BLaER1 (cell line): ENCODE measurements at regions not wholly inside any gene's neighbourhood (a gene's known extent, or its start where the extent isn't known, plus 50 kb on each side); places are given as distances from the start of the nearest gene placed in this dataset.
"Not testable (repeated sequence)": the region's sequence is repeated elsewhere in the genome, so short reads cannot be mapped to it uniquely, and the experiment has no call there.

Experiments
- H3K27ac ChIP-seq: shearing (Covaris generic); formaldehyde crosslinking; 2 replicates; pipeline ENCODE4 v1.8.1; 2022
- H3K27me3 ChIP-seq: shearing (Covaris generic); formaldehyde crosslinking; 2 replicates; pipeline ENCODE4 v1.8.1; 2022
- H3K36me3 ChIP-seq: shearing (Covaris generic); formaldehyde crosslinking; 2 replicates; pipeline ENCODE4 v1.8.1; 2022
- H3K4me1 ChIP-seq: shearing (Covaris generic); formaldehyde crosslinking; 2 replicates; pipeline ENCODE4 v1.8.1; 2022
- H3K4me2 ChIP-seq: shearing (Covaris generic); formaldehyde crosslinking; 2 replicates; pipeline ENCODE4 v1.8.1; 2022
- H3K4me3 ChIP-seq: shearing (Covaris generic); formaldehyde crosslinking; 2 replicates; pipeline ENCODE4 v1.8.1; 2022
- H3K9ac ChIP-seq: shearing (Covaris generic); formaldehyde crosslinking; 2 replicates; pipeline ENCODE4 v1.8.1; 2022
- H3K9me3 ChIP-seq: shearing (Covaris generic); formaldehyde crosslinking; 2 replicates; pipeline ENCODE4 v1.8.1; 2022
- H4K20me1 ChIP-seq: shearing (Covaris generic); formaldehyde crosslinking; 2 replicates; pipeline ENCODE4 v1.8.1; 2022
- Cebpa-rat ChIP-seq: shearing (Covaris generic); IDR thresholded peaks from 2 replicates; pipeline ENCODE4 v1.8.1; 2022

DNA sequence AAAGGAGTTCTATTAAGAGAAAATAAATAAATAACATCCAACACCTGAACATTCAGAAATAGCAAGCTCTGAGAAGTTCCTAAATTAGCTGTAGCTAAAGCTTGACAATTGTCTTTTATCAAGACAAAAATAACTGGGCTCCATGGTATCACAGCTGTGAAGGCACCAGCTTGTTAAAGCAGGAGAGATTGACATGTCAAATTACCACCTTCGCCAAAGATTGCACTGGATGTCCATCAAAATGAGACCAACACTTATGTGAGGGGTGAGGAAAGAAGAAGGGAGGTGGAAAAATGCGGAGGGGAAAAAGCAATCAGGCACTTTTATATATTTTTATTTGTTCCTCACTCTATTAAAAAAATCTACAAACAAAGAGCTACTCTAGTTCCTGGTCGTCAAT is 1827.5 kb upstream of the RAG2 start:
- no peaks in the 10 kb centered on the region for H3K4me1 ChIP-seq
- no peaks in the 10 kb centered on the region for H3K9me3 ChIP-seq
- no peaks in the 10 kb centered on the region for H3K36me3 ChIP-seq
- H3K9ac ChIP-seq: no peak overlapping the region
- H3K27me3 ChIP-seq: no peaks in the 10 kb centered on the region
- no peak overlapping the region for H3K4me2 ChIP-seq
- no peaks in the 10 kb centered on the region for H4K20me1 ChIP-seq
- TF ChIP-seq Cebpa-rat: no peak
- no peak overlapping the region for H3K27ac ChIP-seq
- no peak overlapping the region for H3K4me3 ChIP-seq

DNA sequence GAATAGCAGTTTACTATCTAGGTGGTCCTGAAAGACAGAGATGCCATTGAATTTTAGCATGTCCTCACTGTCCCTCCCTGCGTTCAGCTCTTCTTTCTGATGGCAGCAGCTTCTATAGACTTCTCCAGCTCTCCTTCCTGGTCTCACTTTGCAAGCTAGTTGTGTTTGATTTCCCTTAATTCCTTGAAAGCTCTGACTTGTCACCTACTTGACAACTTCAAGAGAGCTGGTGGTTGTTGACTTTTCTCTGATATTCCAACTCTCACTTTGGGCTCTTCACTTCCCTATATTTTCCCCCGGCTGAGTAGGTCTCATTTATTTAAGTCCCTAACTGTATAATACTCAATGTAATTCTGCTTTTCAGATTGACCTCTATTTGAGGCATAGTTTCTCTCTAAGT is 1825.0 kb upstream of the RAG2 start:
- Histone ChIP-seq H3K4me2 (no peak overlapping the region), H3K36me3 (no peaks in the 10 kb centered on the region), H4K20me1 (no peaks in the 10 kb centered on the region), H3K9ac (no peak overlapping the region), H3K4me1 (no peaks in the 10 kb centered on the region), H3K9me3 (no peaks in the 10 kb centered on the region), H3K27me3 (no peaks in the 10 kb centered on the region), H3K27ac (no peak overlapping the region), H3K4me3 (no peak overlapping the region)
- no peak for TF ChIP-seq Cebpa-rat

- H3K4me3 ChIP-seq: no peak overlapping the region
- no peak for TF ChIP-seq Cebpa-rat
- no peaks in the 10 kb centered on the region for H4K20me1 ChIP-seq
- no peaks in the 10 kb centered on the region for H3K27me3 ChIP-seq
- H3K27ac ChIP-seq: no peak overlapping the region
- no peaks in the 10 kb centered on the region for H3K36me3 ChIP-seq
- H3K4me2 ChIP-seq: no peak overlapping the region
- H3K4me1 ChIP-seq: no peaks in the 10 kb centered on the region
- H3K9ac ChIP-seq: no peak overlapping the region
- H3K9me3 ChIP-seq: no peaks in the 10 kb centered on the region
Observed at GRCh38 chr11:38416141-38416540, 1818.1 kb upstream of the RAG2 start.

GRCh38 chr11:38411149-38411548 is 1813.1 kb upstream of the RAG2 start:
- Histone ChIP-seq H3K9ac (no peak overlapping the region), H3K4me1 (no peaks in the 10 kb centered on the region), H3K4me2 (no peak overlapping the region), H3K4me3 (no peak overlapping the region), H3K36me3 (no peaks in the 10 kb centered on the region), H3K27ac (no peak overlapping the region), H3K27me3 (no peaks in the 10 kb centered on the region), H4K20me1 (no peaks in the 10 kb centered on the region), H3K9me3 (no peaks in the 10 kb centered on the region)
- TF ChIP-seq Cebpa-rat: no peak

DNA sequence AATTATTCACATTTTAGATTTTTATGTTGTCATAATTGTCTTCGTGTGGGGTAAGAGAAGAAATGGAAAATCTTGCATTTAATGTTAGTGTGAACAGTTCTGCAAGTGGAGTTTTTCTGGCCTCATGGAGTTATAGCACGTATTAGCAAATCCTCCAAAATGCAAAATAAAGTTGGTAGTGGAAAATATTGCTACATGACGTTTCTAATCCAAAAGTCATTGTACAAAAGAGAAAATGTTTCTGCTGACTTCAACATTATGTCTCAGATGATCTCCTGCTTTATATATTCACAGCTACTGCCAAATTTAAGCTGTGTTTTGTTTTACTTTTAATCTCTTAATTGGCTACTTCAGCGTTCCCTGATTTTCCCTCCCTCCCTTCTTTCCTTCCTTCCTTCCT is 1804.0 kb upstream of the RAG2 start:
- H3K9ac ChIP-seq: no peak overlapping the region
- no peak overlapping the region for H3K27ac ChIP-seq
- no peaks in the 10 kb centered on the region for H3K27me3 ChIP-seq
- no peaks in the 10 kb centered on the region for H4K20me1 ChIP-seq
- no peaks in the 10 kb centered on the region for H3K36me3 ChIP-seq
- H3K4me1 ChIP-seq: no peaks in the 10 kb centered on the region
- no peak for TF ChIP-seq Cebpa-rat
- no peak overlapping the region for H3K4me2 ChIP-seq
- H3K9me3 ChIP-seq: no peaks in the 10 kb centered on the region
- no peak overlapping the region for H3K4me3 ChIP-seq

- no peak overlapping the region for H3K9ac ChIP-seq
- no peak overlapping the region for H3K27ac ChIP-seq
- no peaks in the 10 kb centered on the region for H3K27me3 ChIP-seq
- H3K4me2 ChIP-seq: no peak overlapping the region
- H3K9me3 ChIP-seq: no peaks in the 10 kb centered on the region
- no peak overlapping the region for H3K4me3 ChIP-seq
- no peaks in the 10 kb centered on the region for H3K36me3 ChIP-seq
- H3K4me1 ChIP-seq: no peaks in the 10 kb centered on the region
- TF ChIP-seq Cebpa-rat: no peak
- H4K20me1 ChIP-seq: no peaks in the 10 kb centered on the region
Observed at GRCh38 chr11:38392176-38392575, 1794.1 kb upstream of the RAG2 start.

DNA sequence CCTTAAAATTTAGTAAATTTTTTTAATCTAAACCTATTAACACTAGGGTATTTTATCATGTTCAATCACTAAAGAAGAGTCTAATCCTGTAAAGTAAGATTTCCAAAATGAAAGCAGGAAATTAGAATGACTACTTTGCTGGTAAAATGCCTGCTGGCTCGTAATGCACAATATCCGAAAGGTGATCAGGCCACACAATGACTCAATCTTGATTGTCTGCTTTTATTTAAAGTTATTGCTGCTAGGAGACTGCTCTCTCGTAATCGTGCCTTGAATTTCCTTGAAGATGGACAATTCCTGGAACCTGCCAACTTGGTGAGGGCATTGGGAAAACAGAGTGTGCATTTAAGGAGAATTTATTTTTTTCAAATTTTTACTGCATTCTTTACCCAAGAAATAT is 1786.5 kb upstream of the RAG2 start:
- Histone ChIP-seq H3K4me3 (no peak overlapping the region), H3K4me2 (no peak overlapping the region), H4K20me1 (no peaks in the 10 kb centered on the region), H3K4me1 (no peaks in the 10 kb centered on the region), H3K27ac (no peak overlapping the region), H3K36me3 (no peaks in the 10 kb centered on the region), H3K9me3 (no peaks in the 10 kb centered on the region), H3K9ac (no peak overlapping the region), H3K27me3 (no peaks in the 10 kb centered on the region)
- no peak for TF ChIP-seq Cebpa-rat

DNA sequence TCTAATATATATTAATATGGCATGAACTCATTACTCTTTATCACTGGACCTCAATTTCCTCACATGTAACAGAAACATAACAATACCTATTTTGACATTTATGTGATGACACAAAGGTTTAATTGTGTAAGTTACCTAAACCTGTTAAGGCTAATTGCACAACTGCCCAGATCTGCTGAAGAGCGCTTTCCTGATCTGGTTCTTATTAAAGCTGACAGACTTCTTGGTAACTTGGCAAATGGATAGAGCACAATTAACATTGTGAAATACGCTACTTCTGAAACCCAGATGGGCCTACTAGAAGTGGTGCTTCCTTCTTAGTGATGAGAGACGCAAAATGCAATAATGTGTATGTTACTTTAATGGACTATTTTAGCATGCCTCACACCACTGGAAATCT is 1767.2 kb upstream of the RAG2 start:
- H3K27ac ChIP-seq: no peak overlapping the region

DNA sequence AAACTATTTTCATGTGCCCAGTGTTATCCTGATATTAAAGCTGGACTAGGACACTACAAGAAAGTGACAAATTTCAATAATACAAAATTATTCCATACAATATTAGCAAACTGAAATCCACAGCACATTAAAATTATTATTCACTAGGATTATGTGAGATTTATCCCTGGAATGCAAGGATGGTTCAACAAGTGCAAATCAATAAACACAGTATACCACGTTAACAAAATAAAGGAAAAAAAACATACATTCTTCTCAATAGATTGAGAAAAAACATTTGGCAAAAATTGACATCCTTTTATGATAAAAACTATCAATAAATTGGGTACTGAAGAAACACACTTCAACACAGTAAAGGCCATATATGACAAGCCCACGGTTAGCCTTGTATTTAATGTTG is 1758.2 kb upstream of the RAG2 start:
- H3K4me1 ChIP-seq: no peaks in the 10 kb centered on the region
- no peaks in the 10 kb centered on the region for H3K36me3 ChIP-seq
- no peak overlapping the region for H3K27ac ChIP-seq
- H3K9ac ChIP-seq: no peak overlapping the region
- H3K4me3 ChIP-seq: no peak overlapping the region
- no peaks in the 10 kb centered on the region for H4K20me1 ChIP-seq
- H3K9me3 ChIP-seq: peaks cover 5% of the 10 kb centered on the region; the same call in 1 of the 2 replicates
- no peak for TF ChIP-seq Cebpa-rat
- H3K27me3 ChIP-seq: no peaks in the 10 kb centered on the region
- no peak overlapping the region for H3K4me2 ChIP-seq

More for the DNA sequence above, 1767.2 kb upstream of the RAG2 start:
- no peak overlapping the region for H3K9ac ChIP-seq
- no peak overlapping the region for H3K4me2 ChIP-seq
- no peaks in the 10 kb centered on the region for H3K9me3 ChIP-seq
- TF ChIP-seq Cebpa-rat: no peak
- H3K4me1 ChIP-seq: no peaks in the 10 kb centered on the region
- no peak overlapping the region for H3K4me3 ChIP-seq
- no peaks in the 10 kb centered on the region for H3K27me3 ChIP-seq
- no peaks in the 10 kb centered on the region for H4K20me1 ChIP-seq
- no peaks in the 10 kb centered on the region for H3K36me3 ChIP-seq

GRCh38 chr11:38345286-38345685 is 1747.2 kb upstream of the RAG2 start:
- Histone ChIP-seq H3K4me2 (no peak overlapping the region), H3K27ac (no peak overlapping the region), H3K4me1 (no peaks in the 10 kb centered on the region), H3K36me3 (no peaks in the 10 kb centered on the region), H3K4me3 (no peak overlapping the region), H3K9ac (no peak overlapping the region), H3K9me3 (no peaks in the 10 kb centered on the region), H3K27me3 (no peaks in the 10 kb centered on the region), H4K20me1 (no peaks in the 10 kb centered on the region)
- no peak for TF ChIP-seq Cebpa-rat

DNA sequence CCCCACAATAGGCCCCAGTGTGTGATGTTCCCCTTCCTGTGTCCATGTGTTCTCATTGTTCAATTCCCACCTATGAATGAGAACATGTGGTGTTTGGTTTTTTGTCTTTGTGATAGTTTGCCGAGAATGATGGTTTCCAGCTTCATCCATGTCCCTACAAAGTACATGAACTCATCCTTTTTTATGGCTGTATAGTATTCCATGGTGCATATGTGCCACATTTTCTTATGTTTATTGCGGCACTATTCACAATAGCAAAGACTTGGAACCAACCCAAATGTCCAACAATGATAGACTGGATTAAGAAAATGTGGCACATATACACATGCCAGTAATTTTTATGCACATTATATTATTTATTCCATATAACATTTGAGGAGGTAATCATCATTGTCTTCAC is 1743.6 kb upstream of the RAG2 start:
- H3K4me2 ChIP-seq, H4K20me1 ChIP-seq, H3K27me3 ChIP-seq, H3K27ac ChIP-seq, H3K36me3 ChIP-seq, H3K4me1 ChIP-seq, H3K9ac ChIP-seq, H3K9me3 ChIP-seq, H3K4me3 ChIP-seq: not testable (repeated sequence)
